M059J (cell line): ENCODE measurements at regions not wholly inside any gene's neighbourhood (a gene's known extent, or its start where the extent isn't known, plus 50 kb on each side); places are given as distances from the start of the nearest gene placed in this dataset.
"Not testable (repeated sequence)": the region's sequence is repeated elsewhere in the genome, so short reads cannot be mapped to it uniquely, and the experiment has no call there.

ENCODE experiments used
- DNase-seq: peaks from one replicate; pipeline ENCODE4 v3.0.0-alpha.2; 2012; ENCODE audit warnings: low read depth

- DNase-seq: no peak
Observed at GRCh38 chr9:18281291-18281690, 192.7 kb upstream of the ADAMTSL1 start.

GRCh38 chr9:18294229-18294628, 179.7 kb upstream of the ADAMTSL1 start:
- no peak for DNase-seq

GRCh38 chr9:18296702-18297055, 177.3 kb upstream of the ADAMTSL1 start:
- DNase-seq: peak; percentile 36

- peak; percentile 58 for DNase-seq
Observed at GRCh38 chr9:18297056-18297841, 176.7 kb upstream of the ADAMTSL1 start.

GRCh38 chr9:18299449-18299848, 174.5 kb upstream of the ADAMTSL1 start:
- no peak for DNase-seq

- DNase-seq: not testable (repeated sequence)
Observed at GRCh38 chr9:18305167-18305806, 168.7 kb upstream of the ADAMTSL1 start.

GRCh38 chr9:18314316-18314715, 159.6 kb upstream of the ADAMTSL1 start:
- no peak for DNase-seq

GRCh38 chr9:18317896-18318295, 156.1 kb upstream of the ADAMTSL1 start:
- DNase-seq: no peak

- peak; percentile 14 for DNase-seq
Observed at GRCh38 chr9:18319918-18320445, 154.0 kb upstream of the ADAMTSL1 start.

GRCh38 chr9:18324928-18325745, 148.8 kb upstream of the ADAMTSL1 start:
- peak; percentile 32 for DNase-seq

- DNase-seq: not testable (repeated sequence)
Observed at GRCh38 chr9:18325746-18326011, 148.3 kb upstream of the ADAMTSL1 start.

GRCh38 chr9:18327121-18327520, 146.8 kb upstream of the ADAMTSL1 start:
- DNase-seq: peak; percentile 54

GRCh38 chr9:18330401-18331309, 143.3 kb upstream of the ADAMTSL1 start:
- no peak for DNase-seq

GRCh38 chr9:18331310-18331684, 142.7 kb upstream of the ADAMTSL1 start:
- no peak for DNase-seq

GRCh38 chr9:18331808-18332209, 142.1 kb upstream of the ADAMTSL1 start:
- DNase-seq: peak; percentile 28

GRCh38 chr9:18333157-18333556, 140.8 kb upstream of the ADAMTSL1 start:
- peak; percentile 46 for DNase-seq

- DNase-seq: no peak
Observed at GRCh38 chr9:18335825-18336224, 138.1 kb upstream of the ADAMTSL1 start.

- DNase-seq: peak; percentile 73
Observed at GRCh38 chr9:18338042-18338441, 135.9 kb upstream of the ADAMTSL1 start.

- DNase-seq: no peak
Observed at GRCh38 chr9:18343784-18344183, 130.2 kb upstream of the ADAMTSL1 start.

- no peak for DNase-seq
Observed at GRCh38 chr9:18346745-18347144, 127.2 kb upstream of the ADAMTSL1 start.

- DNase-seq: peak; percentile 9
Observed at GRCh38 chr9:18347386-18348082, 126.4 kb upstream of the ADAMTSL1 start.
